HepG2 (cell line): ENCODE measurements at regions not wholly inside any gene's neighbourhood (a gene's known extent, or its start where the extent isn't known, plus 50 kb on each side); places are given as distances from the start of the nearest gene placed in this dataset.
"Not testable (repeated sequence)": the region's sequence is repeated elsewhere in the genome, so short reads cannot be mapped to it uniquely, and the experiment has no call there.

Experiments
- EZH2 ChIP-seq: conservative IDR thresholded peaks from 2 replicates; pipeline ENCODE4 v1.6.1; 2012; ENCODE audit warnings: mild to moderate bottlenecking, low read depth, low read length, moderate library complexity
- ZBTB8A ChIP-seq: sonication (generic); formaldehyde crosslinking; IDR thresholded peaks from 2 replicates; pipeline ENCODE4 v1.4.0; 2020; ENCODE audit warnings: mild to moderate bottlenecking, low read depth, missing genetic modification reagents, borderline replicate concordance
- ZNF558 ChIP-seq: sonication (generic); formaldehyde crosslinking; IDR thresholded peaks from 2 replicates; pipeline ENCODE4 v1.9.0; 2022; ENCODE audit warnings: mild to moderate bottlenecking, missing genetic modification reagents, borderline replicate concordance
- TF ChIP-seq, protein P1 (sequence below): sonication (generic); formaldehyde crosslinking; IDR thresholded peaks from 2 replicates; pipeline ENCODE4 v1.5.0; 2020; ENCODE audit warnings: mild to moderate bottlenecking, missing genetic modification reagents, moderate library complexity

- TF ChIP-seq ZBTB8A (CRISPR knock-in tag); EZH2; ZNF558 (CRISPR knock-in tag): not testable (repeated sequence)
- TF ChIP-seq, protein P1, sequence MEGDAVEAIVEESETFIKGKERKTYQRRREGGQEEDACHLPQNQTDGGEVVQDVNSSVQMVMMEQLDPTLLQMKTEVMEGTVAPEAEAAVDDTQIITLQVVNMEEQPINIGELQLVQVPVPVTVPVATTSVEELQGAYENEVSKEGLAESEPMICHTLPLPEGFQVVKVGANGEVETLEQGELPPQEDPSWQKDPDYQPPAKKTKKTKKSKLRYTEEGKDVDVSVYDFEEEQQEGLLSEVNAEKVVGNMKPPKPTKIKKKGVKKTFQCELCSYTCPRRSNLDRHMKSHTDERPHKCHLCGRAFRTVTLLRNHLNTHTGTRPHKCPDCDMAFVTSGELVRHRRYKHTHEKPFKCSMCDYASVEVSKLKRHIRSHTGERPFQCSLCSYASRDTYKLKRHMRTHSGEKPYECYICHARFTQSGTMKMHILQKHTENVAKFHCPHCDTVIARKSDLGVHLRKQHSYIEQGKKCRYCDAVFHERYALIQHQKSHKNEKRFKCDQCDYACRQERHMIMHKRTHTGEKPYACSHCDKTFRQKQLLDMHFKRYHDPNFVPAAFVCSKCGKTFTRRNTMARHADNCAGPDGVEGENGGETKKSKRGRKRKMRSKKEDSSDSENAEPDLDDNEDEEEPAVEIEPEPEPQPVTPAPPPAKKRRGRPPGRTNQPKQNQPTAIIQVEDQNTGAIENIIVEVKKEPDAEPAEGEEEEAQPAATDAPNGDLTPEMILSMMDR, result not testable (repeated sequence)
Measured at GRCh38 chr2:146371364-146371763, 1473.5 kb upstream of the ACVR2A start.
